ENCODE measurements at regions not wholly inside any gene's neighbourhood (a gene's known extent, or its start where the extent isn't known, plus 50 kb on each side); places are given as distances from the start of the nearest gene placed in this dataset.

DNA sequence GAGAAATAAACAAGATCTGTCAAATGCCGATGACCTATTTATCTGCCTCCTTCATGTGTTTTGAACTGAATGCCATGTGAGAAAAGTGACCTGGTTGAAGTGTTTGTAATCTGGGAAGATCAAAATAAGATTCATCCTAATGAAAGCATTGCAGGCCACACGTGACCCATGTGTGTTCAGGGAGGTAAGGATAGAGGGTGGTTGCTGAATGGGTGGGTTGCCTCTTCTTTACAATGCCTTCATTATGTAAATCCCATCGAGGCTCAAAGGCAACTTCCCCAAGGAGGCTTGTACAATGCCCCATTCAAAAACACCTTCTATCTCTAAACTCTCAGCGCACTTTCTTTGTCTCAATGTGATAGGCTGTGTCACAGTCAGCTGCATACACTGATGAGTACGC, 273.1 kb downstream of the LRATD1 start:
- DNase-seq (ENCODE audit: low read depth) = no peak

DNA sequence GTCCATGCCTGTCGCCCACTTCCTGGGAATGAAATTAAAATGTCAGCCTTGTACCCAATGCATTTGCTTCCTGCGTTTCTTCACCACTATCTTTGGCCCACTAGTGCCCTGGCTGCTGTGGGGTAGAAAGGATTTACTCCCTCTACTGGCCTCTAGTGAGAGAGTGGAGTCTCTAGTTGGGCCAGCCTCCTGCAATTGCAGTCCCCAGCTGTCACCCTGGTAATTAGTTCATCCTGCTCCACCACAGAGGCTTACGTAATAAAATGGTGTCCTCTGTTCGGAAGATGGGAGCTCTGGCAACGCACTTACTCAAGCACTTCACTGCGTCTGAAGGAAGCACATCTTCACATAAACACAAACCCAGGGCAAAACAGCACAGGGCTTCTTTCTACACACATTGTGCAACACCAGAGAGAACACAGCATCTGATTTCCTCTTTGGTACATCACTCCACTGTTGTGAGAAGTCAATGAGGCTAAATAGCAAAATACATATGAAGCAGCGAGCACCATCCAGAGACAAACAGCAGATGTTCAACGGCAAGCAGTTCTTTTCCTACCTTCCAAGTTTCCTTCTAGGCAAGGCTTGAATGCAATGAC, 274.6 kb downstream of the LRATD1 start:
- peak; percentile 0 for DNase-seq (ENCODE audit: low read depth)

DNA sequence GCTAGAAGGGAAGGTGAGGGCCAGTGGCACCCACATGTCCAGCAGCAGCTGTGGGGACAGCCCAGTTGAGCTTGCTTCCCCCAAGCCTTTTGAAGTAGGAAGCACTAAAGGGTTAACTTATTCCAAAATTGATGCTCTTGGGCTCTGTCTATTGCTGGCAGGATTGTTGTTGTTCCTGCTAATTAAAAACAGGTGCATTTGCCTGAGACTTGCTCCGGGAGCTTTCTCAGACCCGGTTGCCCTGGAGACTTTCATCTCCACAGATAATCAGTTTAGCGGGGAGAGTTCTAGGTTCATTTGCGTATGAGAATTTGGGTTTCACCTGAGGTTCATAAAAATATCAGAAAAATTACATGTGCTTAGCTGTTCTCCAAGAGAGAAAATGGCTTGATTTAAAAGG, 277.3 kb downstream of the LRATD1 start:
- no peak for DNase-seq (ENCODE audit: low read depth)

DNA sequence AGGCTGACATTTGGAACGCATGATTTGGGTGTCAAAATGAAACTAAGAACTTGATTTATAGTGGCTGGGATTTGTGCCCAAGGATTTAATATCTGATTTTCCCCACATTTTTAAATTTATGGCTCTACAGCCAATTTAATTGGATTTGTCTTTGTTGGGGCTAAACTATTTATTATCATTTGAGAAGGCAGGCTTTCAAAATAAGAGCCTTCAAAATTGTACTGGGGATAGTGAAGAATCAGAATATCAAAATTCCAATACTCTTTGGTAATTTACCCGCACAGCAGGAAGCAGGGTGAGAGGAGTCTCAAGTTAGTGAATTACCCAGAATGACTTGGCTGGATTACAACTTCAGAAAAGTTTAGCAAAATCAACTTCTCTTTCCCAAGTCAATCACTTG, 278.1 kb downstream of the LRATD1 start:
- no peak for DNase-seq (ENCODE audit: low read depth)

DNA sequence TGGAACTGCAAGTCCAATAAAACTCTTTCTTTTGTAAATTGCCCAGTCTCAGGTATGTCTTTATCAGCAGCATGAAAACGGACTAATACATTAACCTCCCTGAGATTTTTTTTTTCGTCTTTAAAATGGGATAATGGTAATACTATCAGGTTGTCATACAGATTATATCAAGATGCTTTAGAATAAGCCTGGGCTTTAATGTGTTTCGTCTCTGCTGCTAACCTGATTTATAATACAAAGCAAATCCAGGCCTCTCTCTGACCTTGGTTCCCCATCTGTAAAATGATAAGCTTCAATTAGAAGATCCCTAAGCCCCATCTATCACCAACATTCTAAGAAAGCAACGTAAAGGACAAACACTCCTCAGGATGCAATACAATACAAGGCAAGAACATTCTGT, 283.5 kb downstream of the LRATD1 start:
- no peak for DNase-seq (ENCODE audit: low read depth)

DNA sequence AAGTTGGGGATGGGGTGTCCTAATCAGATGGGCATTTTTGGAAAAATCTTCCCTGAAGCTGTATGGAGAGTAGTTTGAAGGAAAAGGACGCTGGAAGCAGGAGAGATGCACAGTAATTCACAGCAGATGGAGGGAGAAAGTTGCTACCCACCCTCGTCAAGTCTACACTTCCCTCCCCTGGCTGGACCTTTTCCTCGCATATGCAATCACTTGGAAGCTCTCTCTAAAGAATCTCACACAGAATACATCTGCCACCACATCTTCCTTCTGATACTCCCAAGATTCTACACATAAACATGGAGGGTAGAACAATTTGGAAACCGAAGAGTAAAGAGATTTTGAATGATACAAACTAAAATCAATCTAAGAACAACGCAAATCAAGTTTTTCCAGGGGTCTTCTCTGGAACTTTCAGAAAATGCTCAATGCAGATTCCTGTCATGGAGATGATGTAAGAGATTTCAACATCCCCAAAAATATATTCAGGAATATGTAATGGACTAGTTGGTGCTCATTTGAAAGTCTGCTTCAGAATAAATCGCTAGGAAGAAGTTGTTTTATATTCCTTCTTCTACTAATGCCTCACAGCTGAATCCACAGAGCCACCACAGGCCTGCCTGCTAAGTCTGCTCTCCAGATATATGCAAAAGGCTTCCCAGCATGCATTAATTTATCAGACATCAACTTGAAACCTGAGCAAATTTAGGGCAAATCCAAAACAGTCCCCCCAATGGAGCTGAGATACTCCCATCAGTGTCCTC, 291.5 kb downstream of the LRATD1 start:
- no peak for DNase-seq (ENCODE audit: low read depth)

DNA sequence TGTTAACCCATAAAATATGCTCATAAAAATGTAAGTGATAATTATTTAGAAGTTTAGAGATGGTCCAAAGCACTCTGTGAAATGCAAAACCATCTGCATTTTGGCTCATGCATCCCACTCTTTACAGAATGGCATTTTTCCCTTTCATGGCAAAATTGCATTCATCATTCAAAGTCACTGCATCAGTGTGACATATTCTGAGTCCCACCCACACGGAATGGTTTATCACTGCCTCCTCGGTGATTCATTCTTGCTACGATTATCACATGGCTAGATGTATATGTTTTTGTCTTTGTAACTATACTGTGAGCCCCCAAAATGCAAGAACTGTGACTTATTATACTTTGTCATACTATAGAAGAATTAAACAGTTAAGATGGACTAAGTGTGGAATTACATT, 293.0 kb downstream of the LRATD1 start:
- no peak for DNase-seq (ENCODE audit: low read depth)

DNA sequence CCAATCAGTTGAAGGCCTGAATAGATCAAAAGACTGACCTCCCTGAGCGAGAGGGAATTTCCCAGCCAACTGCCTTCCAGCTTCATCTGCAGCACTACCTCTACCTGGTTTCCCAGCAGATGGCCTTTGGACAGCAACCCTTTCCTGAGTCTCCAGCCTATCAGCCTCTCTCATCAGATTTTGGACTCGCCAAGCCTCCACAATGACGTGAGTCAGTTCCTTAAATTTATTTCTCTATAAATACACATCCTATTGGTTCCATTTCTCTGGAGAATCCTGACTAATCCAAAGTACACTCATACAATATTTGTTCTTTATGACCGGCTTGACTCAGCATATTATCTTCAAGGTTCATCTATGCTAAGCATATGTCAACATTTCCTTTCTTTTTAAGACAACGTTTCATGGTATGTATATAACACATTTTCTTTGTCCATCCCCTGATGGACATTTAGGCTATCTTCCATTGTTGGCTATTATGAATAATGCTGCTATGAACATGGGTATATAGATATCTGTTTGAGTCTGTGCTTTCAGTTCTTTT, 294.6 kb downstream of the LRATD1 start:
- no peak for DNase-seq (ENCODE audit: low read depth)

DNA sequence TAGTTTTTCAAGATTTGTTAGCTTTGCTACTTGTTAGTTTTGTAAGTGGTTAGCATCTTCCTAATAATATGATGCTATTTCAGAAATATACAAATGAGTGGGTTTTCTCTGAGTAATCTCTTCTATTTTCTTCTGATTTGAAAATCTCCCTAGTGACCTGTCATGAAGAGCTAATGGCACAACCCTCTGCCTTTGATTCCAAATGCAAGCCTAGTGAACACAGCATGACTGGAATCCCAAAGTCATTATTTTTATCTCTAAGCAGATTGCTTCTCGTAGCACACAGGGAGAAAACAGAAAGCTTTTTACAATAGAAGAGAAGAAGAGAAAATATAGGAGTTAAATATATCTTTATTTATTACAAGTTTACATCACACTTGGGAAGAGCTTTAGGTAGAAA, 295.5 kb downstream of the LRATD1 start:
- DNase-seq (ENCODE audit: low read depth) = no peak

DNA sequence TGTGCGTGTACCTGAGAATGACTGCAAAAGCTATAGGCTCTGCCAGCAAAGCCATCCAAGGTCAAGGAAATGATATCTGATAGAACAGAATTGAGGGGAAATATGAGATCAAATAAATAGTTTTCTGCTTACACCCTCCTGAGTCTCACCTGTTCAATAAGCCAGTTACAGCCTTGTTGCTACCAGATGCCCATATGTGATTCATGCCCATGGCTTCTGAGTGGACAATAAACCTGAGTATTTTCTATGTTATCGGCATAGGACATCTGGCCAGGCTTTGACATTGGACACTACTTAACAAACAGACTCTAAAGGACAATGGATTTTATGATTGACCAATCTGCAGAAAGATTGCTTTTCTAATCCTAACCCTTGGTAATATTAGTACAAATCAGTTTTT, 297.9 kb downstream of the LRATD1 start:
- no peak for DNase-seq (ENCODE audit: low read depth)

DNA sequence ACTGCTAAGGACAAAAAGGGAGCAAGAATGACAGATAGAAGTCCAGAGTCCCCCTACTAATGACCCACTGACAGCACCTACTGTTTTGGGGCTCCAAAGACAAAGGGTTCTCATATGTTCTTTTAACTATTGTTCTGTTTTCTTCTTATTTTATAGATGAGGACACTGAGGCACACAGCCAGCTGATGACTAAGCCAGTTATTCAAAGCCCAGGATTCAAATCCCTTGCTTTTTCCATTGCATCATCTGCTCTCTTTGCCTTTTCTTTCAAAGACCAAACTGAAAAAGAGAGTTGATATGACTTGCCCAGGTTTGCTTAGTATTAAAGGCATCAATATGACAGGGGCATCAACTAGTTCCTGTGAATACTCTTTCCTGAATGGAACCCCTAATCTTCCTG, 299.8 kb downstream of the LRATD1 start:
- DNase-seq (ENCODE audit: low read depth) = no peak

DNA sequence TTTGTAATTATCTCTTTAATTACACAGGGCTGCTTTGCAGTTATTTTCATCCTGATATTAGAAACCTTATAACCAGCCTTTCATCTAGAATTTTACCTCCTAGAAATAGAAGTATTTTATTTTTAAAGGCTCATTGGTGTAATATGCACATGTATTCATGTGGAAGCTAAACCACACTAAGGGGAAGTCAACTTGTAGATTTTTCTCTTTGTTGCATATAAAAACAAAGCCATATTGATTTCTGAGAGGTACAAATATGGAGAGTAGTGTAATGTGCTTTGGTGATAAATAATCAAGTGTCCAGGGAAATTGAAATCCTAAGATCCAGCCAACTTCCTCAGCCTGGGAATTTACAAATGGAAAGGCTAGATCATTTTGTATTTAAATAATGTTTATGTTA, 301.2 kb downstream of the LRATD1 start:
- no peak for DNase-seq (ENCODE audit: low read depth)

DNA sequence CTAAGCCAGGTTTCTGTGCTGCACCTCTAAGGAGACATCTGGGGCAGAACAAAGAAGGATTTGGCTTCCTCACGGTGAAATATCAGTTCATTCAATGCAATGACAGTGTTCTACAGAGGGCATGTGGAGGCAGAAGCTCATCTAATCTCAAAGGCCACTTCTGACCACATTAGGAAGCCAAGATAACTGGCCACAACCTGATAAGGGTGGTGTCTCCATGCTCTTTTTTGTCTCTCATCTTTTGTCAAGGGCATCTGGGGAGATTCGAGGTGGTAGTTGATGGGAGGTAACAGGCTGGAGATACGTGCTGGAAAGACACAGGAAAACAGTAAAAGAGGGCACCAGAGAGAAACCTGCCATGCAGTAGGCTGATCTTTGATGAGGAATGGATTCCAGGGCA, 303.9 kb downstream of the LRATD1 start:
- DNase-seq (ENCODE audit: low read depth) = no peak

DNA sequence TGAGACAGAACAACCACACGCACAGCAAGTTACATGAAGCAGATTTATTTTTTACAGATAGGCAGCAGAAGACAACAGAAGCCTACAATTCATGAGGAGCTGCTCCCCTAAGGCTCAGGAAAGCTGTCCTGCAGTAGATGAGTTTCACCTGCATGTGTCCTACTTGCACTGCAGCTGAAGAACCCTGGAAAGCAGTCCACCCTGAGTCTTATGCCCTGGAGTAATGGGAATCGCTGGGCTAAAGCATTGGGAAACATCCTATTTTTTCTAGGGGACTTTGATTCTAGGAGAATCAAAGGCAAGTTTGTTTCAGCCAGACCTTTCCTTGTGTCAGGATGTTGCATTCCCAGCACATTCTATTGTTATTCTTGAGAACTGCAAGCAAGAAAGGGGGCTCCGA, 304.8 kb downstream of the LRATD1 start:
- DNase-seq (ENCODE audit: low read depth) = no peak

DNA sequence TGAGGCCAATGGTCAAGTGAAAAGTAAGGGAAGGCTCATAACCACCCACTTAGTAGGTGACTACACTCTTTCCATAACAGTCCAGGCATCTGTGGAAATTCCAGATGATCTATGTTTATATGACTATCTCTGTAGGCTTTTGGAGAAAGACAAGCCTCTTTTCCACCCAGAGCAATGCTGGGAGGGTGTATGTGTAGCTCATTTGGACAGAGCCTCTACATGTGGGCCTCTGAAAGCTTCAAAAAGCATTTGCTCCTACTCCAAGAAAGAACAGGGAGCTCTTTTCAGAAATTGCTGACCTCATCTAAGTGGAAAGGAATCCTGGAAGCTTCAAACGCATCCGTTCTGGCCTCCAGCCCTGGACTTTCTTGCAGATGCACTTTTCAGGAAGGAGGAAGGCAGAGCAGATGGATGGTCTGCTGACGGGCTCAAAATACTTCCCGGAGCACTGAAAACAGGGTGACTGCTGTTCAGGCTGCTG, 308.7 kb downstream of the LRATD1 start:
- no peak for DNase-seq (ENCODE audit: low read depth)

DNA sequence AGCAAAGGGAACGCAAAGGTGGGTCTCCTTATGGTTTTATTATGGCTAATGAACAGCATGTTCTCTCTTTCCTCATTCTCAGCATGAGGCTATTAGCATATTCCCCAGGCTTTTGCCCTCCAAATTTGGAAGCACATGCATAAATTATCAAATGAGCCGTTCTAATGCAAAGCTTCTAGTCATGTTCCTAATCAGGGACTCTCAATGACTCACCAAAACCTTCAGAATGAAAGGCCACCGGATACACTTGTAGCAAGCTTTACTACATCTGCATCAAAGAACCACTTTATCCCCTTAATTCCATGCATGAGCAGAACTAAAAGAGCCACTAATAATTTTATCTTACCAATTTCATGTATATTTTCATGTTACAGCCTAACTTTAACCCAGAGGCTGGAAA, 310.5 kb downstream of the LRATD1 start:
- DNase-seq (ENCODE audit: low read depth) = no peak

DNA sequence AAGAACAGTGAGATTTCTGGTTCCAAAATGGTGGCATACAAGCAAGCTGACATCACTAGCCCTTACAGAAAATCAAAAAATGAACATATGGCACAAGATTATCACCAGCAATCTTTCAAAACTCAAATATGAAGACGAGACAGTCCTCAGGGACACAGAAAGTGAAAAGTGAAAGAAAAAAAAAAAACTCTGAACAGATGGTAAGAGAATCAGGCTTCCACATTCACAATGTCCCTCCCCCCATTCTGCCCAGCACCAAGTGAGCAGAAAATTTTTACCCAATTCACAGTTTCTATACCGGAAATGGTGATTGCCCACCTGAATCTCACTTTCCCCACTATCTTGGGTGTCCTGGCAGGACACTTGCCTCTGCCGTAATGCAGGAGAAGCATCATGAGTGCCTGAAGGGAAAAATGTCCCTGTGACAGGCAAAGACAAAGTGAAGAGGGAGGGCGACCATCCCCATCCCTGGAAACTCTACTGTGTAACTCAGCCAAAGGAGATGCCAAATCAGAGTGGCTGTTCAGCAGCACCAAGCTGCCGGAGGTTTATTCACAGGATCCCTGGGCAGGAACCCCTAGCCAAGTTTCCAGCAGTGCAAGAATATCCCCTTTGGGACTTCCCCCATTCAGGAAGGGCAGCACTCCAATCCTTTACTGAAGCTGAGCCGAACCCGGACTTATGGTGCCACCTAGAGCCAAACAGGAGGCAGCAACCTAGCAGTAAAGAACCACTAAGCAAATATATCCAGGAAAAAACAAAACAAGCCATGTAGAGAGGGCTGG, 312.2 kb downstream of the LRATD1 start:
- no peak for DNase-seq (ENCODE audit: low read depth)

DNA sequence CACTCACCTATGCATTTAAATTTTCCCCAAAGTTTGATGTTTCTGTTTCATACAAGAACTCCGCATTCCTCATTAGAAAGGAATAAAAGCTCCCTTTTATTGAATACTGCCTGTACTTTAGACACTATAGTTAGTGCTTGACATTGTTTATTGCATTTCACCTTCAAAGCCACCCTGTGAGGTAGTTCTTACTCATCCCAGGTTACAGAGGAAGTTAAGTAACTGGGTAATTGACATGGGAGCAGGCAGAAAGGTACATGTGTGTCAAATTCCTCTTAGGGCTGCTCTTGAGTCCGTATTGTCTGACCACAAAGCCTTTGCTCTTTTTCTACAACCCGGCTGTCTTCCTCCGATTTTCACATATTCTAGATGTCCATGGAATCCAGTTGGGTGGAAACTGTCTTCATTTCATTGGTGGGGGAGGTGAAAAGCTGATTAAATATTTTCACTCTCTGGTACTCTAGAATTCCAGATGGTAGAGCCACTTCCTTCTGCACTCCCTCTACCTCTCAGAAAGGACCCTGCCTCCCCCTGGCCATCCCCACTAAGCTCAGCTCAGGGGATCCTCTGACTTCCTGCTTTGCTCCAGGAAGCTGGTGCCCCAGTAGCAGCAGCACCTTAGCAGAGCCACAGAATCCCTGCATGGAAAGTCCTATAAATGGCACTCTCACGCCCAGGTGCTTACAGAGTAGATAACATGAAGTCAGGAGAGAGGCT, 319.2 kb downstream of the LRATD1 start:
- DNase-seq (ENCODE audit: low read depth) = no peak

DNA sequence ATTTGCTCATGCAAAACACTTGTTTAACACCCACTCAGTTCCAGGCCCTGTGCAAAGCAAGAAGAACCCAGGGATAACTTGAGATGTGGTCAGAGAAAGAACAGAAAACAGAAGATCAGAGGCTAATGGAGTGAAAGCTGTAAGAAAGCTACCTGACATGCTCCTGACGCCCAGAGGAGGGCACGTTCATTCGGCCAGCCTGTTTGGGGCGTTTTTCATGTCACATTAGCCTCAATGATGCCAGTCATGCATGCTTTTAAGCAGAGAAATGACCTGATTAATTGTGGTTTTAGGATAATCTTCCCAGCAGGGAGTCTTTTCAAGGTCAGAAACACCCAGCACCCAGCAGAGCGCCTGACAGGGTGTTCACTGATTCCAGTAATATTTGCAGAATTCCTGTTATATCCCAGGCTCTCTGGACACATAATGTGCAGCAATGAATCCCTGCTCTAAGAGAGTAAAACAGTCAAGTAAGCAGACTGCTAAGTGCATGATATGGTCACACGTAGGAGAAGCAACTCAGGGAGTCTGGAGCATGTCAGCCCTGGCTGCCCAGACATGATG, 320.0 kb downstream of the LRATD1 start:
- DNase-seq (ENCODE audit: low read depth) = no peak

DNA sequence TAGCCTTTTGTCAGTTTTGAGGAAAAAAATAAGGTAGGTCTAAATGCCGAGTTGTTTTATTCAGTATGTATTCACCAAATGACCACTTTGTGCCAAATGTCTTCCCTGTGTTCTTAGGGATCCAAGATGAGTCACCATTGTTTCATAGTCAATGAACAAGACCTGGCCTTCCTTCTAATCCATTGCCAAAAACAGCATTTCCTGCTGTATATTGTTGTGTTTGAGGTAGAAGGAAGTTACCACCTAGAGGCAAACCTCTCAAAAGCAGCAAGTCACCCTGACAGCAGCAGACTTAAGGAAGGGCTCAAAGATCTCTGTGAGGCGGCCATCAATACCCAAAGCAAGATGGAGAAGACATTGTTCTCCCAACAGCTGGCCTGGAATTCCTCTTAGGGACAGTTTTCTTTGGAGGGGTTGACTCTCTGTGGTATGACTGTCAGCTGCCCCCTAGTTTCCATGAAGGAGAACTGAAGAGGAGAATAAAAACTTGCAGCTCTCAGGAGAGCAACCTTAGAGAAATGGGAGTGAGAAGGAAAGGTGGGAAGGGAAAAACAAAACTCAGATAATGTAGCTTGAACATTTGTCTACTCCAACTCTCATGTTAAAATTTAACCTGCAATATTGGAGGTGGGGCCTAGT, 328.3 kb downstream of the LRATD1 start:
- no peak for DNase-seq (ENCODE audit: low read depth)

DNA sequence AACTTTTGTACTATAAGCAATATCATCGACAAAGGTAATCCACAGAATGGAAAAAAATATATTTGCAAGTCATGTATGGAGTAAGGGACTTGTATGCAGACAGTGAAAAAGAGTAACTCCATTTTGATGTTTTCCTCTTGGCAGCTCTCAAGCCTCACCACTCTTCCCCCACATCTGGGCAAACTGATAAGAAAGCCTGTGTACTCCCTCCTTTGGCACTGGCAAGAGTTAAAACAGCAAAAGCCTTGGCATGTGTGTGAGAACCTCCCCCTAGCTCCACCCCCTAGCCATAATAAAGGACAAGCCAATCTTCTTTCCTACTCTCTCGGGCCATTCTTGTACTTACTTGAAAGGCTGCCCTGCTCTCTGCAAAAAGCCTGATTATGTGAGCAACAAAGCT, 335.2 kb downstream of the LRATD1 start:
- DNase-seq (ENCODE audit: low read depth) = no peak

Data from myocyte (in vitro differentiated cells).